ENCODE measurements at regions not wholly inside any gene's neighbourhood (a gene's known extent, or its start where the extent isn't known, plus 50 kb on each side); places are given as distances from the start of the nearest gene placed in this dataset.

GRCh38 chr19:27925202-27925601 is 1287.7 kb downstream of the UQCRFS1 start:
- Histone ChIP-seq H3K36me3 (ENCODE audit: insufficient read depth, low read length) (no peaks in the 10 kb centered on the region), H3K4me1 (ENCODE audit: control insufficient read depth, insufficient read depth, low read length) (no peaks in the 10 kb centered on the region), H3K4me3 (ENCODE audit: low read length) (no peak overlapping the region), H3K4me2 (ENCODE audit: low read length) (no peak overlapping the region), H3K9ac (ENCODE audit: low read depth, low read length) (no peak overlapping the region), H3K27me3 (ENCODE audit: control insufficient read depth, insufficient read depth, low read length) (no peaks in the 10 kb centered on the region), H3K9me3 (replicated peaks; ENCODE audit: low read length) (no peaks in the 10 kb centered on the region)

GRCh38 chr19:27922970-27923369 is 1290.0 kb downstream of the UQCRFS1 start:
- no peak overlapping the region for H3K4me3 ChIP-seq (ENCODE audit: low read length)
- no peaks in the 10 kb centered on the region for H3K9me3 ChIP-seq (replicated peaks; ENCODE audit: low read length)
- no peaks in the 10 kb centered on the region for H3K36me3 ChIP-seq (ENCODE audit: insufficient read depth, low read length)
- no peaks in the 10 kb centered on the region for H3K27me3 ChIP-seq (ENCODE audit: control insufficient read depth, insufficient read depth, low read length)
- H3K4me1 ChIP-seq (ENCODE audit: control insufficient read depth, insufficient read depth, low read length) = no peaks in the 10 kb centered on the region
- no peak overlapping the region for H3K9ac ChIP-seq (ENCODE audit: low read depth, low read length)
- no peak overlapping the region for H3K4me2 ChIP-seq (ENCODE audit: low read length)

GRCh38 chr19:27920774-27921173 is 1292.2 kb downstream of the UQCRFS1 start:
- Histone ChIP-seq H3K4me2 (ENCODE audit: low read length) (no peak overlapping the region), H3K27me3 (ENCODE audit: control insufficient read depth, insufficient read depth, low read length) (no peaks in the 10 kb centered on the region), H3K9me3 (replicated peaks; ENCODE audit: low read length) (no peaks in the 10 kb centered on the region), H3K4me1 (ENCODE audit: control insufficient read depth, insufficient read depth, low read length) (no peaks in the 10 kb centered on the region), H3K9ac (ENCODE audit: low read depth, low read length) (no peak overlapping the region), H3K36me3 (ENCODE audit: insufficient read depth, low read length) (no peaks in the 10 kb centered on the region), H3K4me3 (ENCODE audit: low read length) (no peak overlapping the region)

- Histone ChIP-seq H3K9ac (ENCODE audit: low read depth, low read length) (no peak overlapping the region), H3K36me3 (ENCODE audit: insufficient read depth, low read length) (no peaks in the 10 kb centered on the region), H3K4me1 (ENCODE audit: control insufficient read depth, insufficient read depth, low read length) (no peaks in the 10 kb centered on the region), H3K27me3 (ENCODE audit: control insufficient read depth, insufficient read depth, low read length) (no peaks in the 10 kb centered on the region), H3K4me3 (ENCODE audit: low read length) (no peak overlapping the region), H3K4me2 (ENCODE audit: low read length) (no peak overlapping the region), H3K9me3 (replicated peaks; ENCODE audit: low read length) (no peaks in the 10 kb centered on the region)
Observed at GRCh38 chr19:27918818-27919217, 1294.1 kb downstream of the UQCRFS1 start.

GRCh38 chr19:27911122-27911898 is 1301.6 kb downstream of the UQCRFS1 start:
- Histone ChIP-seq H3K9me3 (replicated peaks; ENCODE audit: low read length) (no peaks in the 10 kb centered on the region), H3K9ac (ENCODE audit: low read depth, low read length) (no peak overlapping the region), H3K4me3 (ENCODE audit: low read length) (no peak overlapping the region), H3K4me1 (ENCODE audit: control insufficient read depth, insufficient read depth, low read length) (no peaks in the 10 kb centered on the region), H3K4me2 (ENCODE audit: low read length) (no peak overlapping the region), H3K36me3 (ENCODE audit: insufficient read depth, low read length) (no peaks in the 10 kb centered on the region), H3K27me3 (ENCODE audit: control insufficient read depth, insufficient read depth, low read length) (no peaks in the 10 kb centered on the region)

- Histone ChIP-seq H3K4me3 (ENCODE audit: low read length) (no peak overlapping the region), H3K9me3 (replicated peaks; ENCODE audit: low read length) (no peaks in the 10 kb centered on the region), H3K36me3 (ENCODE audit: insufficient read depth, low read length) (no peaks in the 10 kb centered on the region), H3K4me2 (ENCODE audit: low read length) (no peak overlapping the region), H3K4me1 (ENCODE audit: control insufficient read depth, insufficient read depth, low read length) (no peaks in the 10 kb centered on the region), H3K9ac (ENCODE audit: low read depth, low read length) (no peak overlapping the region), H3K27me3 (ENCODE audit: control insufficient read depth, insufficient read depth, low read length) (no peaks in the 10 kb centered on the region)
Observed at GRCh38 chr19:27909861-27910260, 1303.1 kb downstream of the UQCRFS1 start.

GRCh38 chr19:27909185-27909840 is 1303.6 kb downstream of the UQCRFS1 start:
- Histone ChIP-seq H3K9me3 (replicated peaks; ENCODE audit: low read length) (no peaks in the 10 kb centered on the region), H3K36me3 (ENCODE audit: insufficient read depth, low read length) (no peaks in the 10 kb centered on the region), H3K27me3 (ENCODE audit: control insufficient read depth, insufficient read depth, low read length) (no peaks in the 10 kb centered on the region), H3K4me1 (ENCODE audit: control insufficient read depth, insufficient read depth, low read length) (no peaks in the 10 kb centered on the region), H3K9ac (ENCODE audit: low read depth, low read length) (no peak overlapping the region), H3K4me2 (ENCODE audit: low read length) (no peak overlapping the region), H3K4me3 (ENCODE audit: low read length) (no peak overlapping the region)

GRCh38 chr19:27906081-27906480 is 1306.9 kb downstream of the UQCRFS1 start:
- H3K4me2 ChIP-seq (ENCODE audit: low read length) = no peak overlapping the region

GRCh38 chr19:27905074-27905473 is 1307.9 kb downstream of the UQCRFS1 start:
- no peak overlapping the region for H3K9ac ChIP-seq (ENCODE audit: low read depth, low read length)
- no peak overlapping the region for H3K4me3 ChIP-seq (ENCODE audit: low read length)
- H3K4me1 ChIP-seq (ENCODE audit: control insufficient read depth, insufficient read depth, low read length) = no peaks in the 10 kb centered on the region
- H3K27me3 ChIP-seq (ENCODE audit: control insufficient read depth, insufficient read depth, low read length) = no peaks in the 10 kb centered on the region
- H3K9me3 ChIP-seq (replicated peaks; ENCODE audit: low read length) = no peaks in the 10 kb centered on the region
- no peak overlapping the region for H3K4me2 ChIP-seq (ENCODE audit: low read length)
- H3K36me3 ChIP-seq (ENCODE audit: insufficient read depth, low read length) = no peaks in the 10 kb centered on the region

More at GRCh38 chr19:27906081-27906480, 1306.9 kb downstream of the UQCRFS1 start:
- no peaks in the 10 kb centered on the region for H3K9me3 ChIP-seq (replicated peaks; ENCODE audit: low read length)
- H3K4me1 ChIP-seq (ENCODE audit: control insufficient read depth, insufficient read depth, low read length) = no peaks in the 10 kb centered on the region
- no peaks in the 10 kb centered on the region for H3K27me3 ChIP-seq (ENCODE audit: control insufficient read depth, insufficient read depth, low read length)
- no peak overlapping the region for H3K9ac ChIP-seq (ENCODE audit: low read depth, low read length)
- H3K36me3 ChIP-seq (ENCODE audit: insufficient read depth, low read length) = no peaks in the 10 kb centered on the region
- no peak overlapping the region for H3K4me3 ChIP-seq (ENCODE audit: low read length)

- no peaks in the 10 kb centered on the region for H3K27me3 ChIP-seq (ENCODE audit: control insufficient read depth, insufficient read depth, low read length)
- peaks cover 4% of the 10 kb centered on the region for H3K9me3 ChIP-seq (replicated peaks; ENCODE audit: low read length)
- H3K4me2 ChIP-seq (ENCODE audit: low read length) = no peak overlapping the region
- no peak overlapping the region for H3K4me3 ChIP-seq (ENCODE audit: low read length)
- H3K36me3 ChIP-seq (ENCODE audit: insufficient read depth, low read length) = no peaks in the 10 kb centered on the region
- H3K9ac ChIP-seq (ENCODE audit: low read depth, low read length) = no peak overlapping the region
- no peaks in the 10 kb centered on the region for H3K4me1 ChIP-seq (ENCODE audit: control insufficient read depth, insufficient read depth, low read length)
Observed at GRCh38 chr19:27901078-27901477, 1311.9 kb downstream of the UQCRFS1 start.

GRCh38 chr19:27896091-27896490 is 1316.9 kb downstream of the UQCRFS1 start:
- peaks cover 4% of the 10 kb centered on the region for H3K9me3 ChIP-seq (replicated peaks; ENCODE audit: low read length)
- no peaks in the 10 kb centered on the region for H3K36me3 ChIP-seq (ENCODE audit: insufficient read depth, low read length)
- H3K4me1 ChIP-seq (ENCODE audit: control insufficient read depth, insufficient read depth, low read length) = no peaks in the 10 kb centered on the region
- no peaks in the 10 kb centered on the region for H3K27me3 ChIP-seq (ENCODE audit: control insufficient read depth, insufficient read depth, low read length)
- H3K4me2 ChIP-seq (ENCODE audit: low read length) = no peak overlapping the region
- no peak overlapping the region for H3K4me3 ChIP-seq (ENCODE audit: low read length)
- no peak overlapping the region for H3K9ac ChIP-seq (ENCODE audit: low read depth, low read length)
